Lower lobe of right lung (tissue), 2 donors: ENCODE measurements at regions not wholly inside any gene's neighbourhood (a gene's known extent, or its start where the extent isn't known, plus 50 kb on each side); places are given as distances from the start of the nearest gene placed in this dataset.

Experiments
- ATAC-seq, 2 donors: fragments of 200-7000 bp; cut with Tn5 transposase; one replicate each; pipeline ENCODE4 v1.9.1; 2020 to 2022; ENCODE audit warnings: mild to moderate bottlenecking in 2 of 2, moderate library complexity in 2 of 2
- DNase-seq: peaks from one replicate; pipeline ENCODE4 v3.0.0-alpha.2; 2020
- H3K27ac ChIP-seq: fragments of 200-600 bp; one replicate; pipeline ENCODE4 v1.8.0; 2022
- H3K27me3 ChIP-seq: fragments of 200-600 bp; one replicate; pipeline ENCODE4 v1.8.0; 2022; ENCODE audit warnings: low read depth
- H3K36me3 ChIP-seq: fragments of 200-600 bp; one replicate; pipeline ENCODE4 v1.8.0; 2022; ENCODE audit warnings: mild to moderate bottlenecking
- H3K4me1 ChIP-seq: fragments of 200-600 bp; one replicate; pipeline ENCODE4 v1.8.0; 2022
- H3K4me3 ChIP-seq: fragments of 200-600 bp; one replicate; pipeline ENCODE4 v1.8.0; 2022; ENCODE audit warnings: mild to moderate bottlenecking
- H3K9me3 ChIP-seq: fragments of 200-600 bp; one replicate; pipeline ENCODE4 v1.8.0; 2022
- intact Hi-C: fragments of 100-400 bp; cut with DNase I; formaldehyde crosslinking; loops from one replicate; pipeline ENCODE4 v1.11.0; 2022
- TF ChIP-seq, protein P1 (sequence below): fragments of 200-600 bp; IDR thresholded peaks from one replicate; pipeline ENCODE4 v1.8.0; 2022; ENCODE audit warnings: antibody characterized with exemption, mild to moderate bottlenecking
- donor health status: DM: no; HTN: yes; CAD: no; lungs with severe emphysema.

DNA sequence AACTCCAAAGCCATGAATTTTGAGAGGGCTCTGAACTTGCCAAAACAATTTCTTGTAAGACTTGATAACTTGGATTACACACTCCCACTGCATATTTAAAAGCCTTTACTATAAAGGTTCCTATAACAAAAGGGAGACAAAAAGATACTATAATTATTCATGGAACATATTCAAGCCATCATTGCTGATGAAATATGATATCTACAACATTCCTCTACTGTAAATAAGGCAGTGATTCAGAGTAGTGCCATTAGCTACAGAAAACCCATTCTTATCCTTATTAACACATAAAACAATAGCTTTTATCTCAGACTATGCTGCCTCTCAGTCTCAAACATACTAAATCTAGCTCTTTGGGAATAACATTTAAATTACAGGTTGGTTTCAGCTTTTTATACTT, 675.5 kb upstream of the CXADR start:
- TF ChIP-seq, protein P1, sequence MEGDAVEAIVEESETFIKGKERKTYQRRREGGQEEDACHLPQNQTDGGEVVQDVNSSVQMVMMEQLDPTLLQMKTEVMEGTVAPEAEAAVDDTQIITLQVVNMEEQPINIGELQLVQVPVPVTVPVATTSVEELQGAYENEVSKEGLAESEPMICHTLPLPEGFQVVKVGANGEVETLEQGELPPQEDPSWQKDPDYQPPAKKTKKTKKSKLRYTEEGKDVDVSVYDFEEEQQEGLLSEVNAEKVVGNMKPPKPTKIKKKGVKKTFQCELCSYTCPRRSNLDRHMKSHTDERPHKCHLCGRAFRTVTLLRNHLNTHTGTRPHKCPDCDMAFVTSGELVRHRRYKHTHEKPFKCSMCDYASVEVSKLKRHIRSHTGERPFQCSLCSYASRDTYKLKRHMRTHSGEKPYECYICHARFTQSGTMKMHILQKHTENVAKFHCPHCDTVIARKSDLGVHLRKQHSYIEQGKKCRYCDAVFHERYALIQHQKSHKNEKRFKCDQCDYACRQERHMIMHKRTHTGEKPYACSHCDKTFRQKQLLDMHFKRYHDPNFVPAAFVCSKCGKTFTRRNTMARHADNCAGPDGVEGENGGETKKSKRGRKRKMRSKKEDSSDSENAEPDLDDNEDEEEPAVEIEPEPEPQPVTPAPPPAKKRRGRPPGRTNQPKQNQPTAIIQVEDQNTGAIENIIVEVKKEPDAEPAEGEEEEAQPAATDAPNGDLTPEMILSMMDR = no peak
- H3K27me3 ChIP-seq = no peaks in the 10 kb centered on the region
- H3K36me3 ChIP-seq = no peaks in the 10 kb centered on the region
- no peaks in the 10 kb centered on the region for H3K4me1 ChIP-seq
- intact Hi-C loops = no loop called here
- H3K9me3 ChIP-seq = no peaks in the 10 kb centered on the region
- H3K27ac ChIP-seq = no peak overlapping the region
- ATAC-seq (no peak), DNase-seq (no peak)
- H3K4me3 ChIP-seq = no peak overlapping the region

DNA sequence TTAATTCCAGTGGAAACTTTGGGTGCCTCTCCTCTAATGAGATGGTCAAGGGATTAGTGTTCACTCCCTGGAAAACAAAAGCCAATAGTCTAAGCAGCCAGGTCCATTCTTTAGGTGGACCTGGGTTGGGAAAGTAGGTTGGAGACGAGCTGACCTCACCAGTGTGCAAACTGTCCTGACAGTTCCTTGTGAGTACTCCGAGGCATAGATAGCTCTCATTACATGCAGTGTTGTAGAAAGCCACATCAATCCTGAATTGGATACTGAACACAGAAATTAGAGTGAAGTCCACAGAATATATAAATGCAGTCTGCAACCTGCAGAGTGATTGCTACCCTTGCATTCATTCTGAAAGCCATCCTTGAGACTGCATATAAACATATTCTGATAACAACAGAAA, 675.1 kb upstream of the CXADR start:
- ATAC-seq = no peak
- Histone ChIP-seq H3K4me1 (no peaks in the 10 kb centered on the region), H3K36me3 (no peaks in the 10 kb centered on the region), H3K27me3 (no peaks in the 10 kb centered on the region), H3K9me3 (no peaks in the 10 kb centered on the region), H3K27ac (no peak overlapping the region), H3K4me3 (no peak overlapping the region)
- intact Hi-C loops = no loop called here
- no peak for DNase-seq
- TF ChIP-seq, protein P1 = no peak

DNA sequence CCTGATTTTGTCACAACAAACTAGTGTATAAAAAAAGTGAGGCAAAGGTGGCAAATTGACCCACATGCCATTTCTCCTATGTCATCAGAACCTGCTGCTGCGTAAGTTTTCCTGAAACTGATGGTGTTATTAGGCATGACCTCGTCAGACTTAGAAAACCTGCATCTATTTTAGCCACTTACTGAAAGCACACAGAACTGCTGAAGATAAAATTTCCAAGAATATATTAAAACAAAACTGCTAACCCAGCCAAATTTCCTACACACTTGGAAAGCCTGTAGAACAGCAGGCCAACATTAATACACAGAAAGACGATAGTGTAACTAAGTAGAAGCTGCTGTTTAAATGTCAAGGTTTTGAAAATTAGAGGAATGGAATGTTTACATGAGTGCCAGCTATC, 674.5 kb upstream of the CXADR start:
- H3K4me1 ChIP-seq = no peaks in the 10 kb centered on the region
- no peaks in the 10 kb centered on the region for H3K9me3 ChIP-seq
- ATAC-seq (no peak), DNase-seq (no peak)
- H3K4me3 ChIP-seq = no peak overlapping the region
- intact Hi-C loops = no loop called here
- no peak overlapping the region for H3K27ac ChIP-seq
- TF ChIP-seq, protein P1 = no peak
- no peaks in the 10 kb centered on the region for H3K27me3 ChIP-seq
- no peaks in the 10 kb centered on the region for H3K36me3 ChIP-seq

DNA sequence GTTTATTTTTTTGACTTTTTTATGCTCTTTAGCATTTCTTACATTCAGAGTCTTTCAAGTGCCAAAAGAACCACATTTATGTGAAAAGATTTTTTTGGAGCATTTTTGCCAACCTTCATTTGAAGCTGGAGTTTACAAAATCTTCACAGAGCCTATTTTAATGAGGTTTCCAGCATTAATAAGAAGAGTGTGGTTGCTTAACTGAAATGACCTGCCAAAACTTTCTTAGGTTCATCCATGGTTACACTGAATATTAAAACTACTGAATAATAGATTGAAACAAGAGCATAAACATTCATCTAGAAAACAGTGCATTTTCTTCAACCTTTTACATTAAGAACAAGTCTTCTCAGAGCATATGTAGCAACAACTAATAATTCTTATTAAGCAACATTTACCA, 672.3 kb upstream of the CXADR start:
- no peaks in the 10 kb centered on the region for H3K4me1 ChIP-seq

DNA sequence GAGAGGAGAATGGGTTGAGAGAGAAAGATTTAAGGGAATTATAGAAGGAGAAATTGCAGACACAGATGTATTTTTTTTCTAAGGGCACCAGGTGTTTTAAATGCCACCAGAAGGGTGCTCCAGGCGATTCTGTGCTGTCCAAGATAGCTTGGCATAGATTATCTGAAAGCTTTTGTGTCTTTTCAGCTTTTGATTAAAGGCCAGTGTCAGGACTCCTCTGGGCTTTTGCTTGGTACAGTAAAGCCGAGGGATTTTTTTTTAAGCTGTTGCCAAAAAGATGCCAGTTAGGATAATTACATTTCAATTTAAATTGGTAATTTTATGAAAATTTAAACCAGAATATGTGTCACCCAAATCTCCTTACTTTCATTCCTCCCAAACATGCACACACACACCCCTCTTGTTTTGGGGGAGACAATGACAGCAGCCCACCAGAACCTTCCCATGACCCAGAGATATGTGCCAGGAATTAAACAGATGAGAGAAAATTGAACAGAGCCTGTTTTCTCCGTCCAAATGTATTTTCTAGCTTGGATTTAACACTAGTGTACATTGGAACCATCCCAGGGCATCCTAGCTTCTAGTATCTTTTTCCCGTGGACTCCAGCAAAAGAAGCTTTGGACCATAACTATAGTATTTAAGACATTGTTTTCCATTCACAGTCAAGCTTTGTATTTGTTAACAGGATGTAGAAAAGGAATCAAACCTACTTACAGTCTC, 670.7 kb upstream of the CXADR start:
- DNase-seq = no peak
- TF ChIP-seq, protein P1 = no peak
- no peaks in the 10 kb centered on the region for H3K36me3 ChIP-seq
- no peak for ATAC-seq
- no peaks in the 10 kb centered on the region for H3K27me3 ChIP-seq
- no peak overlapping the region for H3K27ac ChIP-seq
- no peak overlapping the region for H3K4me3 ChIP-seq
- no peaks in the 10 kb centered on the region for H3K9me3 ChIP-seq
- no peaks in the 10 kb centered on the region for H3K4me1 ChIP-seq
- intact Hi-C loops = no loop called here

More for the DNA sequence above, 672.3 kb upstream of the CXADR start:
- no peak for DNase-seq
- Histone ChIP-seq H3K27ac (no peak overlapping the region), H3K27me3 (no peaks in the 10 kb centered on the region), H3K4me3 (no peak overlapping the region), H3K36me3 (no peaks in the 10 kb centered on the region), H3K9me3 (no peaks in the 10 kb centered on the region)
- ATAC-seq = no peak
- intact Hi-C loops = no loop called here
- TF ChIP-seq, protein P1 = no peak
